SK-N-SH (cell line): ENCODE measurements at regions not wholly inside any gene's neighbourhood (a gene's known extent, or its start where the extent isn't known, plus 50 kb on each side); places are given as distances from the start of the nearest gene placed in this dataset.

Source experiments
- CTCF ChIA-PET: fragments of 300-600, 350-600 bp; formaldehyde crosslinking; extraction: SDS; loops from one replicate; lab custom pipeline; 2021; lab: Yijun Ruan, JAX
- POLR2A ChIA-PET: fragments of 350-600 bp; sonication (Branson Sonifier 250); formaldehyde crosslinking; extraction: SDS; loops from one replicate; lab custom pipeline; 2020; ENCODE audit warnings: antibody characterized with exemption, inconsistent platforms; lab: Yijun Ruan, JAX
- DNase-seq: peaks from one replicate; pipeline ENCODE4 v3.0.0; 2012
- H2AFZ ChIP-seq: fragments of 200-600 bp; sonication (generic); 2 replicates; pipeline ENCODE4 v1.8.1; 2016; ENCODE audit warnings: antibody characterized with exemption, mild to moderate bottlenecking, low read depth
- H3F3A ChIP-seq: fragments of 200-600 bp; sonication (generic); replicated peaks from 2 replicates; pipeline ENCODE3; 2016; ENCODE audit warnings: antibody characterized with exemption, mild to moderate bottlenecking; ENCODE audit not compliant: insufficient read depth
- H3K27ac ChIP-seq, 2 experiments: fragments of 200-500 bp in 1 of 2; fragments of 200-600 bp in 1 of 2; sonication (Bioruptor generic) in 1 of 2; sonication (generic), shearing (Covaris generic) in 1 of 2; 2 replicates each; pipeline versions ENCODE4 v1.5.1 to v1.6.1; 2014 to 2016; ENCODE audit warnings: low read depth in 2 of 2, inconsistent platforms in 1 of 2, low read length in 1 of 2, mild to moderate bottlenecking in 1 of 2, mixed read lengths in 1 of 2
- H3K27me3 ChIP-seq: fragments of 200-600 bp; sonication (generic), shearing (Covaris generic); 2 replicates; pipeline ENCODE4 v1.6.1; 2016; ENCODE audit warnings: mixed run types; ENCODE audit not compliant: insufficient read depth
- H3K36me3 ChIP-seq, 2 experiments: fragments of 200-500 bp in 1 of 2; fragments of 200-600 bp in 1 of 2; sonication (Bioruptor generic) in 1 of 2; sonication (generic) in 1 of 2; replicated peaks in 1 of 2; 2 replicates each; pipeline versions ENCODE3 to v1.5.1; 2014 to 2016; ENCODE audit warnings: low read length in 1 of 2, mild to moderate bottlenecking in 1 of 2; ENCODE audit not compliant: insufficient read depth in 2 of 2, control insufficient read depth in 1 of 2
- H3K4me1 ChIP-seq, 2 experiments: fragments of 200-500 bp in 1 of 2; fragments of 200-600 bp in 1 of 2; sonication (Bioruptor generic) in 1 of 2; sonication (generic), shearing (Covaris generic) in 1 of 2; 2 replicates each; pipeline versions ENCODE4 v1.5.1 to v1.6.1; 2014 to 2016; ENCODE audit warnings: low read depth in 1 of 2, low read length in 1 of 2, mixed run types in 1 of 2; ENCODE audit not compliant: insufficient read depth in 2 of 2, control insufficient read depth in 1 of 2
- H3K4me2 ChIP-seq: fragments of 200-600 bp; sonication (generic), shearing (Covaris generic); 2 replicates; pipeline ENCODE4 v1.6.1; 2017; ENCODE audit warnings: mixed run types
- H3K4me3 ChIP-seq, 2 experiments: fragments of 200-500 bp in 1 of 2; fragments of 200-600 bp in 1 of 2; sonication (Bioruptor generic) in 1 of 2; sonication (generic), shearing (Covaris generic) in 1 of 2; 2 replicates each; pipeline versions ENCODE4 v1.5.1 to v1.8.1; 2014 to 2016; ENCODE audit warnings: low read depth in 2 of 2, inconsistent platforms in 1 of 2, low read length in 1 of 2, mild to moderate bottlenecking in 1 of 2, mixed read lengths in 1 of 2, moderate library complexity in 1 of 2
- H3K79me2 ChIP-seq: fragments of 200-600 bp; sonication (generic); 2 replicates; pipeline ENCODE4 v1.8.1; 2017; ENCODE audit warnings: mild to moderate bottlenecking; ENCODE audit not compliant: insufficient read depth
- H3K9ac ChIP-seq: fragments of 200-600 bp; sonication (generic); 2 replicates; pipeline ENCODE4 v1.6.1; 2017; ENCODE audit warnings: mixed run types
- H3K9me2 ChIP-seq: fragments of 200-600 bp; sonication (generic); 2 replicates; pipeline ENCODE4 v1.6.1; 2017; ENCODE audit warnings: mixed run types
- H3K9me3 ChIP-seq: fragments of 200-600 bp; sonication (generic); 2 replicates; pipeline ENCODE4 v1.6.1; 2017; ENCODE audit warnings: mixed run types, mild to moderate bottlenecking, moderate library complexity
- H4K20me1 ChIP-seq: fragments of 200-600 bp; sonication (generic); 2 replicates; pipeline ENCODE4 v1.6.1; 2017; ENCODE audit warnings: mild to moderate bottlenecking, mixed run types; ENCODE audit not compliant: insufficient read depth
- EZH2phosphoT487 ChIP-seq: fragments of 200-600 bp; sonication (generic); IDR thresholded peaks from 2 replicates; pipeline ENCODE4 v1.6.1; 2017; ENCODE audit warnings: low read depth, mixed run types, mild to moderate bottlenecking, antibody characterized with exemption, moderate library complexity, borderline replicate concordance
- FOXJ3 ChIP-seq: sonication (generic); formaldehyde crosslinking; IDR thresholded peaks from 2 replicates; pipeline ENCODE4 v1.5.1; 2020; ENCODE audit warnings: mild to moderate bottlenecking, missing genetic modification reagents
- FOXM1 ChIP-seq: IDR thresholded peaks from 2 replicates; pipeline ENCODE4 v1.4.0; 2012; ENCODE audit warnings: low read depth, mild to moderate bottlenecking
- GATA2 ChIP-seq: sonication (generic); formaldehyde crosslinking; IDR thresholded peaks from 2 replicates; pipeline ENCODE4 v1.5.0; 2020; ENCODE audit warnings: mild to moderate bottlenecking, missing genetic modification reagents
- JUND ChIP-seq: IDR thresholded peaks from 2 replicates; pipeline ENCODE4 v1.4.0; 2012
- MEF2A ChIP-seq: IDR thresholded peaks from 2 replicates; pipeline ENCODE4 v1.4.0; 2012; ENCODE audit warnings: low read depth, borderline replicate concordance
- NFIC ChIP-seq: IDR thresholded peaks from 2 replicates; pipeline ENCODE4 v1.4.0; 2012; ENCODE audit warnings: borderline replicate concordance
- NRF1 ChIP-seq: IDR thresholded peaks from 2 replicates; pipeline ENCODE4 v1.6.1; 2012; ENCODE audit warnings: low read depth, mild to moderate bottlenecking, low read length
- POLR2AphosphoS5 ChIP-seq: IDR thresholded peaks from 2 replicates; pipeline ENCODE4 v1.6.1; 2012; ENCODE audit warnings: low read depth, low read length
- RCOR1 ChIP-seq: fragments of 150-350 bp; IDR thresholded peaks from 2 replicates; pipeline ENCODE4 v1.6.1; 2017; ENCODE audit warnings: antibody characterized with exemption, low read length
- SIN3A ChIP-seq: IDR thresholded peaks from 2 replicates; pipeline ENCODE4 v1.6.1; 2012; ENCODE audit warnings: low read depth, mild to moderate bottlenecking, low read length, moderate library complexity, borderline replicate concordance
- TCF12 ChIP-seq: IDR thresholded peaks from 2 replicates; pipeline ENCODE4 v1.4.0; 2012
- YY1 ChIP-seq: IDR thresholded peaks from 2 replicates; pipeline ENCODE4 v1.4.0; 2012; ENCODE audit warnings: low read depth, mild to moderate bottlenecking
- ZBTB33 ChIP-seq: IDR thresholded peaks from 2 replicates; pipeline ENCODE4 v1.4.0; 2012; ENCODE audit warnings: low read depth, borderline replicate concordance
- WGBS: methylation state at CpG from one replicate; pipeline ENCODE4 v1.1.6; 2017; ENCODE audit warnings: low lambda C conversion rate; 5-methylcytosine and 5-hydroxymethylcytosine counted together
- TF ChIP-seq, protein P1 (sequence below): fragments of 200-600 bp; sonication (generic); IDR thresholded peaks from 2 replicates; pipeline ENCODE4 v1.6.1; 2017; ENCODE audit warnings: antibody characterized with exemption, mild to moderate bottlenecking, moderate library complexity
- TF ChIP-seq, protein P2 (sequence below): IDR thresholded peaks from 2 replicates; pipeline ENCODE4; 2012

GRCh38 chr1:198919667-198920398 is 281.0 kb downstream of the PTPRC start:
- no peak for TF ChIP-seq RCOR1
- no peak for TF ChIP-seq ZBTB33
- TF ChIP-seq JUND, result no peak
- TF ChIP-seq NRF1, result no peak
- no peak for TF ChIP-seq EZH2phosphoT487
- TF ChIP-seq MEF2A, result no peak
- TF ChIP-seq FOXJ3, result no peak
- TF ChIP-seq POLR2AphosphoS5, result no peak
- TF ChIP-seq, protein P1, sequence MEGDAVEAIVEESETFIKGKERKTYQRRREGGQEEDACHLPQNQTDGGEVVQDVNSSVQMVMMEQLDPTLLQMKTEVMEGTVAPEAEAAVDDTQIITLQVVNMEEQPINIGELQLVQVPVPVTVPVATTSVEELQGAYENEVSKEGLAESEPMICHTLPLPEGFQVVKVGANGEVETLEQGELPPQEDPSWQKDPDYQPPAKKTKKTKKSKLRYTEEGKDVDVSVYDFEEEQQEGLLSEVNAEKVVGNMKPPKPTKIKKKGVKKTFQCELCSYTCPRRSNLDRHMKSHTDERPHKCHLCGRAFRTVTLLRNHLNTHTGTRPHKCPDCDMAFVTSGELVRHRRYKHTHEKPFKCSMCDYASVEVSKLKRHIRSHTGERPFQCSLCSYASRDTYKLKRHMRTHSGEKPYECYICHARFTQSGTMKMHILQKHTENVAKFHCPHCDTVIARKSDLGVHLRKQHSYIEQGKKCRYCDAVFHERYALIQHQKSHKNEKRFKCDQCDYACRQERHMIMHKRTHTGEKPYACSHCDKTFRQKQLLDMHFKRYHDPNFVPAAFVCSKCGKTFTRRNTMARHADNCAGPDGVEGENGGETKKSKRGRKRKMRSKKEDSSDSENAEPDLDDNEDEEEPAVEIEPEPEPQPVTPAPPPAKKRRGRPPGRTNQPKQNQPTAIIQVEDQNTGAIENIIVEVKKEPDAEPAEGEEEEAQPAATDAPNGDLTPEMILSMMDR, result no peak
- TF ChIP-seq FOXM1, result no peak
- no peak for TF ChIP-seq SIN3A
- Histone ChIP-seq H3K79me2 (peaks cover 69% of the 10 kb centered on the region), H4K20me1 (no peaks in the 10 kb centered on the region; the same call in 1 of the 2 replicates)

DNA sequence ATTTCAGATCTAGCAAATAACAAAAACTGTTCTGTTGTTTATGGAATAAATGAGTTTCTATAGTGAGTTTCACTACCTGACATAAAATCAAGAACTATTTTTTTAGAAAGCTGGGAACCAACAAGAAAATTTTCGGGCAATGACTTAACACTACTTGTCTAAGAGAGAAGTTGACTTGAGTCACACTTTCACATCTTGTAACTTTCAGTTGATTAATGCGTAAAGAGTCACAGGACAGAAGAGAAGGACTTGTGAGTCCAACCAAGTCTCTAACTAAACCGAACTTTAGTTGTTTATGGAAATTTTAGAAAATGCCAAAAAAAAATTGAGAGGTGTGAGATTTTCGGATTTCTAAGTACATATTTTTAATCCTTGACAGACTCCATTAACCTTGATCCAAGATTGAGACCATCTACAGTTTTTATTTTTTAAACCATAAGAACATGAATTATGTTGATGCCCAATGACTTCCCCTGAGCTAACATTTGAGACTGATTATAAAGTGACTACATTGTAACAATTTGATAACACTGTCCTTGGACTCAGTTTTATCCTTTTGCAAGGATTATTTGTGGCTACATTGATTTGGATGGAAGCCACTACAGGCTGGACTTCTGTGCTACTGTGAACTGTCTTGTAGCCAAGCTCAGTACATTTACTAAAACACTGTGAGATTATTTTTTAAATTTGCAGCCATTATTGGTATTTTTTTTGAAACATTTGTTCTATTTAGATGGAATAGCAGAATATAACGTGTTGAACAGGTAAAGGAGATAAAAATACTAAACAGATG is 284.0 kb downstream of the PTPRC start:
- H3K4me1 ChIP-seq, result no peaks in the 10 kb centered on the region; a peak in 1 of 4 replicates
- H3K36me3 ChIP-seq, result peaks cover 0 to 54% of the 10 kb centered on the region in 2 experiments
- H3F3A ChIP-seq, result peaks cover 10% of the 10 kb centered on the region
- H3K9me2 ChIP-seq, result no peaks in the 10 kb centered on the region; the same call in 1 of the 2 replicates
- no peaks in the 10 kb centered on the region for H3K27me3 ChIP-seq
- H2AFZ ChIP-seq, result no peak overlapping the region
- peaks cover 80% of the 10 kb centered on the region for H3K79me2 ChIP-seq
- H3K9me3 ChIP-seq, result no peaks in the 10 kb centered on the region
- no peak overlapping the region for H3K4me2 ChIP-seq
- H4K20me1 ChIP-seq, result no peaks in the 10 kb centered on the region; the same call in 1 of the 2 replicates
- H3K9ac ChIP-seq, result no peak overlapping the region
- DNase-seq, result no peak
- no peak for TF ChIP-seq TCF12
- no peak for TF ChIP-seq FOXJ3
- TF ChIP-seq, protein P2, sequence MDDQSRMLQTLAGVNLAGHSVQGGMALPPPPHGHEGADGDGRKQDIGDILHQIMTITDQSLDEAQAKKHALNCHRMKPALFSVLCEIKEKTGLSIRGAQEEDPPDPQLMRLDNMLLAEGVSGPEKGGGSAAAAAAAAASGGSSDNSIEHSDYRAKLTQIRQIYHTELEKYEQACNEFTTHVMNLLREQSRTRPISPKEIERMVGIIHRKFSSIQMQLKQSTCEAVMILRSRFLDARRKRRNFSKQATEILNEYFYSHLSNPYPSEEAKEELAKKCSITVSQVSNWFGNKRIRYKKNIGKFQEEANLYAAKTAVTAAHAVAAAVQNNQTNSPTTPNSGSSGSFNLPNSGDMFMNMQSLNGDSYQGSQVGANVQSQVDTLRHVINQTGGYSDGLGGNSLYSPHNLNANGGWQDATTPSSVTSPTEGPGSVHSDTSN, result no peak
- no peak for TF ChIP-seq YY1
- no peak for TF ChIP-seq EZH2phosphoT487
- TF ChIP-seq FOXM1, result no peak
- no peak for TF ChIP-seq GATA2 (CRISPR knock-in tag)
- TF ChIP-seq NFIC, result no peak
- no peak for TF ChIP-seq MEF2A
- no peak overlapping the region for H3K4me3 ChIP-seq
- WGBS, result 90% methylated on average over 5 of the region's 5 CpGs
- ChIA-PET CTCF (interaction anchor here (1.0 kb wide), 1 partner anchor 11 kb away, joined by 3 read pairs; no protein-coding TSS in a partner anchor), POLR2A (no interaction called here)
- H3K27ac ChIP-seq, result no peak overlapping the region

More at GRCh38 chr1:198919667-198920398, 281.0 kb downstream of the PTPRC start:
- no peaks in the 10 kb centered on the region for H3K27me3 ChIP-seq
- peaks cover 5 to 7% of the 10 kb centered on the region in 2 experiments; a peak in 3 of 4 replicates for H3K4me1 ChIP-seq
- no peaks in the 10 kb centered on the region for H3K9me2 ChIP-seq
- DNase-seq, result no peak
- H3F3A ChIP-seq, result peaks cover 10% of the 10 kb centered on the region
- no peak overlapping the region for H3K4me3 ChIP-seq
- no peak overlapping the region for H3K27ac ChIP-seq
- H3K9ac ChIP-seq, result no peak overlapping the region
- ChIA-PET CTCF (no interaction called here), POLR2A (no interaction called here)
- H2AFZ ChIP-seq, result no peak overlapping the region
- H3K9me3 ChIP-seq, result no peaks in the 10 kb centered on the region
- H3K4me2 ChIP-seq, result no peak overlapping the region
- 92% methylated on average over 5 of the region's 5 CpGs for WGBS
- peaks cover 0 to 47% of the 10 kb centered on the region in 2 experiments for H3K36me3 ChIP-seq
